Lung (tissue), 11 donors: ENCODE measurements at regions not wholly inside any gene's neighbourhood (a gene's known extent, or its start where the extent isn't known, plus 50 kb on each side); places are given as distances from the start of the nearest gene placed in this dataset.

ENCODE experiments used
- ATAC-seq: fragments of 200-7000 bp; cut with Tn5 transposase; one replicate; pipeline ENCODE4 v1.9.1; 2020; ENCODE audit warnings: moderate number of reproducible peaks; ENCODE audit not compliant: insufficient read depth, low FRiP score
- DNase-seq, 3 donors: peaks; one replicate each; pipeline ENCODE4 v3.0.0-alpha.2; 2013 to 2017
- H3K27ac ChIP-seq, 2 donors: one replicate each; pipeline ENCODE4 v1.5.1; 2013; ENCODE audit warnings: mild to moderate bottlenecking in 2 of 2, moderate library complexity in 2 of 2, control low read depth in 1 of 2, inconsistent platforms in 1 of 2, low read depth in 1 of 2, low read length in 1 of 2
- H3K27me3 ChIP-seq, 3 donors: one replicate each; pipeline ENCODE4 v1.5.1; 2013; ENCODE audit warnings: low read length in 2 of 3; ENCODE audit not compliant: control insufficient read depth in 3 of 3, insufficient read depth in 3 of 3
- H3K36me3 ChIP-seq, 4 donors: one replicate each; pipeline ENCODE4 v1.5.1; 2013; ENCODE audit warnings: low read length in 4 of 4, mild to moderate bottlenecking in 1 of 4, moderate library complexity in 1 of 4; ENCODE audit not compliant: control insufficient read depth in 4 of 4, insufficient read depth in 4 of 4
- H3K4me1 ChIP-seq, 5 donors: one replicate each; pipeline ENCODE4 v1.5.1; 2013; ENCODE audit warnings: low read length in 5 of 5, mild to moderate bottlenecking in 2 of 5, moderate library complexity in 1 of 5; ENCODE audit not compliant: control insufficient read depth in 5 of 5, insufficient read depth in 5 of 5
- H3K4me3 ChIP-seq: one replicate; pipeline ENCODE4 v1.5.1; 2013; ENCODE audit warnings: mild to moderate bottlenecking, control low read depth, moderate library complexity
- H3K9ac ChIP-seq, 2 donors: one replicate each; pipeline ENCODE4 v1.5.1; 2013; ENCODE audit warnings: low read length in 2 of 2, control low read depth in 1 of 2; ENCODE audit not compliant: insufficient read depth in 1 of 2
- H3K9me3 ChIP-seq, 4 donors: one replicate each; pipeline ENCODE4 v1.5.1; 2013; ENCODE audit warnings: low read length in 3 of 4, mild to moderate bottlenecking in 1 of 4, moderate library complexity in 1 of 4; ENCODE audit not compliant: control insufficient read depth in 4 of 4, insufficient read depth in 3 of 4
- CTCF ChIP-seq: IDR thresholded peaks from 2 replicates; pipeline ENCODE4 v1.5.1; 2012; ENCODE audit warnings: mild to moderate bottlenecking; ENCODE audit errors: control extremely low read depth, extremely low read depth
- WGBS, 2 donors: extraction: QIAGEN DNeasy Blood & Tissue Kit; methylation state at CpG; one replicate each; pipeline ENCODE4 v1.1.7; 2013; 5-methylcytosine and 5-hydroxymethylcytosine counted together
- donor health status: control.
- donor health status: control.
- donor health status: Bipolar disorder and iron deficiency.
- donor health status: healthy.
- donor health status: DM: yes; HTN: yes; CAD: no.

DNA sequence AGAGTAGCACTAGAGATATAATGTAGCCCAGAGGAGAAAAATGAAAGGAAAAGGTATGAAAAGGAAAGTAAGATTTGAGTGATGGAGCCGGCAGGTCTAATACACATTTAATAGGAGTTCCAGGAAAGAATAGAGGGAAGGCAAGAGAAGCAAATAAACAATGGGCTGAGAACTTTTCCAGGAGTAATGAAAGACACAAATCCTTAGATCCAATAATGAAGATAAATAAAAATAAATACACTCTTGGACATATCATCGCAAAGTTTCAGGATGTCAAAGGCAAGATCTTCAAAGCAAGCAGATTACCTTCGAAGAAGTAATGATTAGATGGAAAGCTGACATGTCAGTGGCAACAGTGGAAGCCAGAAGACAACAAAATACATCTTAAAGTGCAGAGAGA is 102.0 kb upstream of the YWHAQ start:
- peaks cover 0 to 4% (median 1%) of the 10 kb centered on the region in 4 donors for H3K9me3 ChIP-seq
- no peak overlapping the region for H3K9ac ChIP-seq
- H3K4me1 ChIP-seq, result peaks cover 0 to 1% (median 0%) of the 10 kb centered on the region in 5 donors
- no peaks in the 10 kb centered on the region for H3K36me3 ChIP-seq
- peaks cover 0 to 2% (median 0%) of the 10 kb centered on the region in 3 donors for H3K27me3 ChIP-seq
- TF ChIP-seq CTCF, result no peak
- H3K27ac ChIP-seq, result no peak overlapping the region
- H3K4me3 ChIP-seq, result no peak overlapping the region
- no peak for ATAC-seq
- DNase-seq, result no peak
- 91 to 96% methylated on average over 3 of the region's 3 CpGs for WGBS, 2 donors

GRCh38 chr2:9734308-9734707 is 103.5 kb upstream of the YWHAQ start:
- Histone ChIP-seq H3K9me3 (peaks cover 0 to 4% (median 1%) of the 10 kb centered on the region in 4 donors), H3K36me3 (no peaks in the 10 kb centered on the region), H3K27me3 (peaks cover 0 to 1% (median 0%) of the 10 kb centered on the region in 3 donors), H3K27ac (no peak overlapping the region), H3K4me1 (peaks cover 0 to 16% (median 0%) of the 10 kb centered on the region in 5 donors), H3K4me3 (no peak overlapping the region), H3K9ac (no peak overlapping the region)
- ATAC-seq (no peak), DNase-seq (no peak)
- 87 to 89% methylated on average over 1 of the region's 1 CpG for WGBS, 2 donors
- no peak for TF ChIP-seq CTCF

DNA sequence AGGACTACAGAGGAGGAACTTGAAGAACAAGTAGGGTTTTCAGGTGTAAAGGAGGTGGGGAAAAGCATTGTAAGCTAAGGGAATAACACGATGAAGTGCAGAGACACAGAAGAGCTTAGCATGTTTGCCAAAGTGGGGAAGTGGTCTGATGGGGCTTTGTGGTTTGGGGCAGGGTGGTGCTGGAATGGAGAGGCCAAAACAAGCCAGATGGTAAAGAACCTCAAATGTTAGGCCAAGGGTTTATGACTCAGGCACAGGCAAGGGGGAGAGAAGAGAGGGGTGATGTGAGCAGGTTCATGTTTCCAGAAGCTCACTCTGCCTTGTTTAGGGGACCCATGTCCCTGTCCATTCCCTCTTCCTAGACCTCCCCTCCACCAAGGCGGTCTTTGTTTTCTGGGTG is 104.5 kb upstream of the YWHAQ start:
- ATAC-seq, result no peak
- WGBS, 2 donors, result 86 to 90% methylated on average over 2 of the region's 2 CpGs
- Histone ChIP-seq H3K4me3 (no peak overlapping the region), H3K27me3 (no peaks in the 10 kb centered on the region), H3K27ac (no peak overlapping the region), H3K9ac (no peak overlapping the region), H3K9me3 (peaks cover 0 to 4% (median 1%) of the 10 kb centered on the region in 4 donors), H3K36me3 (no peaks in the 10 kb centered on the region), H3K4me1 (peaks cover 0 to 21% (median under 1%) of the 10 kb centered on the region in 5 donors)
- DNase-seq, result no peak
- no peak for TF ChIP-seq CTCF

DNA sequence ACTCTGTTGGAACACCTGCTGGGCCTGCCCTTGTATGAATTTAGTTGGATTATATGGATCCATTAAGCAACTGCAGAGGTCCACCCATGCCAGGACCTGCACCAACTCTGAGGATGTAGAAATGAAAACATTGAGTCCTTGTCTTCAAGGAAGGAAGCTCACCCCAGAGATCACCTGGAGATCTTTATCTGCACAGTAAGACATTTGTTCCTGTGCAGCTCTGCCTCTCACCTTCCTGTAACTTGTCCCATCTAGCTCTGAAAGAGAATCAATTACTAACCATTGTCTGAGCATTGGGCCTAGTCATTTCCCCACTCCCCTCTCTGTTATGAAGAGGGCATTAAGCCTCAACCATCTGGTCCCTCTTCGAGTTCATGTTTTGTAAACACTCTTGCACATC is 105.2 kb upstream of the YWHAQ start:
- peaks cover 0 to 4% (median 1%) of the 10 kb centered on the region in 4 donors for H3K9me3 ChIP-seq
- H3K4me1 ChIP-seq, result peaks cover 0 to 21% (median 3%) of the 10 kb centered on the region in 5 donors
- no peak overlapping the region for H3K9ac ChIP-seq
- H3K27ac ChIP-seq, result no peak overlapping the region
- no peaks in the 10 kb centered on the region for H3K36me3 ChIP-seq
- TF ChIP-seq CTCF, result no peak
- 74 to 84% methylated on average over 1 of the region's 1 CpG for WGBS, 2 donors
- H3K4me3 ChIP-seq, result no peak overlapping the region
- H3K27me3 ChIP-seq, result no peaks in the 10 kb centered on the region
- no peak for ATAC-seq
- peak in 1 of 3 donors; percentile 0 for DNase-seq
